ENCODE measurements at regions not wholly inside any gene's neighbourhood (a gene's known extent, or its start where the extent isn't known, plus 50 kb on each side); places are given as distances from the start of the nearest gene placed in this dataset.

DNA sequence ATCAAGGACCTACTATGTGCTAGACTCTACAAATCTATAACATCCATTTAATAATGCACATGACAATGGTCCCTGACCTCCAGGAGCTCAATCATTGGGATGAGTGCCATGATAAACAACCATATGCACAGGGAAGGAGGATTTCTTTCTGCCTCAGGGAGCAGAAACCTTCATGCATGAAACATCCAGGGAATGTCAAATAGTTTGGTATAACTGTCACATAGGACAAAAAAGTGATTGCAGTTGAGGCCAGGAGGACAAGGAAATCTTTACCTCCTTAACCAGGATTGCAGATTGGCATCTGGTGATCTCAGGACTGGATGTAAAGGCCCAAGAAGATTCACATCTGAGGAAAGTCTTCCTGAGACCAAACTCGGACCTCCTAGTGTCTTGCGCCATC, 993.1 kb downstream of the KCNMA1 start:
- TF ChIP-seq, protein P1, sequence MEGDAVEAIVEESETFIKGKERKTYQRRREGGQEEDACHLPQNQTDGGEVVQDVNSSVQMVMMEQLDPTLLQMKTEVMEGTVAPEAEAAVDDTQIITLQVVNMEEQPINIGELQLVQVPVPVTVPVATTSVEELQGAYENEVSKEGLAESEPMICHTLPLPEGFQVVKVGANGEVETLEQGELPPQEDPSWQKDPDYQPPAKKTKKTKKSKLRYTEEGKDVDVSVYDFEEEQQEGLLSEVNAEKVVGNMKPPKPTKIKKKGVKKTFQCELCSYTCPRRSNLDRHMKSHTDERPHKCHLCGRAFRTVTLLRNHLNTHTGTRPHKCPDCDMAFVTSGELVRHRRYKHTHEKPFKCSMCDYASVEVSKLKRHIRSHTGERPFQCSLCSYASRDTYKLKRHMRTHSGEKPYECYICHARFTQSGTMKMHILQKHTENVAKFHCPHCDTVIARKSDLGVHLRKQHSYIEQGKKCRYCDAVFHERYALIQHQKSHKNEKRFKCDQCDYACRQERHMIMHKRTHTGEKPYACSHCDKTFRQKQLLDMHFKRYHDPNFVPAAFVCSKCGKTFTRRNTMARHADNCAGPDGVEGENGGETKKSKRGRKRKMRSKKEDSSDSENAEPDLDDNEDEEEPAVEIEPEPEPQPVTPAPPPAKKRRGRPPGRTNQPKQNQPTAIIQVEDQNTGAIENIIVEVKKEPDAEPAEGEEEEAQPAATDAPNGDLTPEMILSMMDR (IDR thresholded peaks at IDR 0.05): no peak
- TF ChIP-seq POLR2AphosphoS5 (IDR thresholded peaks at IDR 0.05) (no peak), EP300 (IDR thresholded peaks at IDR 0.05) (no peak)
